Tibial artery (tissue), 4 donors: ENCODE measurements at regions not wholly inside any gene's neighbourhood (a gene's known extent, or its start where the extent isn't known, plus 50 kb on each side); places are given as distances from the start of the nearest gene placed in this dataset.

ENCODE experiments used
- DNase-seq, 2 donors: peaks; one replicate each; pipeline ENCODE4 v3.0.0-alpha.2; 2019
- H3K27ac ChIP-seq, 2 donors: fragments of 200-600 bp; sonication (generic) in 1 of 2; 1 replicate in 1 of 2; 2 replicates in 1 of 2; pipeline ENCODE4 v1.5.1; 2018 to 2019; ENCODE audit warnings: mild to moderate bottlenecking in 1 of 2
- H3K27me3 ChIP-seq, 2 donors: fragments of 200-600 bp; sonication (generic) in 1 of 2; one replicate each; pipeline versions ENCODE4 v1.5.1 to v1.6.0; 2016 to 2019
- H3K36me3 ChIP-seq, 3 donors: fragments of 200-600 bp; sonication (generic) in 2 of 3; one replicate each; pipeline ENCODE4 v1.5.1; 2016 to 2019; ENCODE audit warnings: mild to moderate bottlenecking in 2 of 3
- H3K4me1 ChIP-seq, 4 donors: fragments of 200-600 bp; sonication (generic) in 2 of 4; 1 replicate in 3 of 4; 2 replicates in 1 of 4; pipeline ENCODE4 v1.5.1; 2016 to 2019
- H3K4me3 ChIP-seq, 2 donors: fragments of 200-600 bp; sonication (generic) in 1 of 2; 1 replicate in 1 of 2; 2 replicates in 1 of 2; pipeline ENCODE4 v1.5.1; 2018 to 2019; ENCODE audit warnings: mild to moderate bottlenecking in 2 of 2
- H3K9me3 ChIP-seq, 3 donors: fragments of 200-600 bp; sonication (generic) in 1 of 3; one replicate each; pipeline ENCODE4 v1.5.1; 2016 to 2019
- intact Hi-C: fragments of 100-400 bp; cut with DNase I; formaldehyde crosslinking; loops from one replicate; pipeline ENCODE4 v1.15.0; 2023; ENCODE audit warnings: low total_unique reads
- TF ChIP-seq, protein P1 (sequence below), 2 experiments: fragments of 200-600 bp in 1 of 2; fragments of 450-650 bp in 1 of 2; IDR thresholded peaks; one replicate each; pipeline ENCODE4 v1.5.1; 2017 to 2019; ENCODE audit warnings: antibody characterized with exemption in 2 of 2, mild to moderate bottlenecking in 1 of 2, moderate library complexity in 1 of 2

DNA sequence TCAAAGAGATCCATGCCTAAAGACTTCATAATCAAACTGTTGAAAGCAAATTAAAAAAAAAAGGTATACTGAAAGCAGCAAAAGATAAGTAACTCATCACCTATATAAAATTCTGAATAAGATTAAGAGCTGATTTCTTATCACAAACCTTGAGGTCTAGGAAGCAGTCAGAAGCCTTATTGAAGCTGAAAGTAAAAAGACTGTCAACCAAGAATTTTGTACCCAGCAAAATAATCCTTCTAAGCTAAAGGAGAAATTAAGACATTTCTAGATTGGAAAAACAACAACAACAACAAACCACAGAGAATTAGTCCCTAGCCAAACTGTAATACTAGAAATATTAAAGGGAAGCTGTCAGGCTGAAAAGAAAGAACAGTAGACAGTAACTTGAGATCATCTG is 622.9 kb downstream of the PCDH7 start:
- Histone ChIP-seq H3K27ac (no peak overlapping the region), H3K4me1 (no peaks in the 10 kb centered on the region), H3K36me3 (no peaks in the 10 kb centered on the region), H3K27me3 (no peaks in the 10 kb centered on the region), H3K9me3 (peaks cover 0 to 16% (median 0%) of the 10 kb centered on the region in 3 donors), H3K4me3 (no peak overlapping the region)
- intact Hi-C loops = no loop called here
- TF ChIP-seq, protein P1, sequence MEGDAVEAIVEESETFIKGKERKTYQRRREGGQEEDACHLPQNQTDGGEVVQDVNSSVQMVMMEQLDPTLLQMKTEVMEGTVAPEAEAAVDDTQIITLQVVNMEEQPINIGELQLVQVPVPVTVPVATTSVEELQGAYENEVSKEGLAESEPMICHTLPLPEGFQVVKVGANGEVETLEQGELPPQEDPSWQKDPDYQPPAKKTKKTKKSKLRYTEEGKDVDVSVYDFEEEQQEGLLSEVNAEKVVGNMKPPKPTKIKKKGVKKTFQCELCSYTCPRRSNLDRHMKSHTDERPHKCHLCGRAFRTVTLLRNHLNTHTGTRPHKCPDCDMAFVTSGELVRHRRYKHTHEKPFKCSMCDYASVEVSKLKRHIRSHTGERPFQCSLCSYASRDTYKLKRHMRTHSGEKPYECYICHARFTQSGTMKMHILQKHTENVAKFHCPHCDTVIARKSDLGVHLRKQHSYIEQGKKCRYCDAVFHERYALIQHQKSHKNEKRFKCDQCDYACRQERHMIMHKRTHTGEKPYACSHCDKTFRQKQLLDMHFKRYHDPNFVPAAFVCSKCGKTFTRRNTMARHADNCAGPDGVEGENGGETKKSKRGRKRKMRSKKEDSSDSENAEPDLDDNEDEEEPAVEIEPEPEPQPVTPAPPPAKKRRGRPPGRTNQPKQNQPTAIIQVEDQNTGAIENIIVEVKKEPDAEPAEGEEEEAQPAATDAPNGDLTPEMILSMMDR (IDR thresholded peaks at IDR 0.05) = no peak
- no peak for DNase-seq

- H3K27ac ChIP-seq = no peak overlapping the region
- H3K9me3 ChIP-seq = no peaks in the 10 kb centered on the region
- H3K4me3 ChIP-seq = no peak overlapping the region
- intact Hi-C loops = no loop called here
- H3K27me3 ChIP-seq = no peaks in the 10 kb centered on the region
- DNase-seq = no peak
- H3K4me1 ChIP-seq = no peaks in the 10 kb centered on the region
- TF ChIP-seq, protein P1 (IDR thresholded peaks at IDR 0.05) = no peak
- no peaks in the 10 kb centered on the region for H3K36me3 ChIP-seq
Observed at GRCh38 chr4:31349907-31350306, 629.7 kb downstream of the PCDH7 start.

GRCh38 chr4:31351695-31352094 is 631.5 kb downstream of the PCDH7 start:
- Histone ChIP-seq H3K36me3 (no peaks in the 10 kb centered on the region), H3K27ac (no peak overlapping the region), H3K27me3 (no peaks in the 10 kb centered on the region), H3K4me3 (no peak overlapping the region), H3K4me1 (no peaks in the 10 kb centered on the region), H3K9me3 (no peaks in the 10 kb centered on the region)
- intact Hi-C loops = no loop called here
- TF ChIP-seq, protein P1 (IDR thresholded peaks at IDR 0.05) = no peak
- DNase-seq = no peak

DNA sequence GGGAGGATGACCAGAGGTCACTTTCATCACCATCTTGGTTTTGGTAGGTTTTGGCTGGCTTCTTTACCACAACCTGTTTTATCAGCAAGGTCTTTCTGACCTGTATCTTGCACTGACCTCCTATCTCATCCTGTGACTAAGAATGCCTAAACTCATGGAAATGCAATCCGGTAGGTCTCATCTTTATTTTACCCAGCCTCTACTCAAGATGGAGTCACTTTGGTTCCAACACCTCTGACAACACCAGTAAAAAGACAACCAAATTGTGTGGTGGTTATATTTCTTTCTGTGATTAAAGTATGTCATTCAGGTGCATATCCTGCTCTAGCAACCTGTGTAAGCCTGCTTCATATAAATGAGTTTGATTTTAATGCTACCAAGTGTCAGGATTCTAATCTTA is 636.7 kb downstream of the PCDH7 start:
- TF ChIP-seq, protein P1 (IDR thresholded peaks at IDR 0.05) = no peak
- H3K9me3 ChIP-seq = no peaks in the 10 kb centered on the region
- H3K27ac ChIP-seq = no peak overlapping the region
- no peak for DNase-seq
- no peak overlapping the region for H3K4me3 ChIP-seq
- H3K36me3 ChIP-seq = no peaks in the 10 kb centered on the region
- intact Hi-C loops = no loop called here
- no peaks in the 10 kb centered on the region for H3K27me3 ChIP-seq
- H3K4me1 ChIP-seq = no peaks in the 10 kb centered on the region

DNA sequence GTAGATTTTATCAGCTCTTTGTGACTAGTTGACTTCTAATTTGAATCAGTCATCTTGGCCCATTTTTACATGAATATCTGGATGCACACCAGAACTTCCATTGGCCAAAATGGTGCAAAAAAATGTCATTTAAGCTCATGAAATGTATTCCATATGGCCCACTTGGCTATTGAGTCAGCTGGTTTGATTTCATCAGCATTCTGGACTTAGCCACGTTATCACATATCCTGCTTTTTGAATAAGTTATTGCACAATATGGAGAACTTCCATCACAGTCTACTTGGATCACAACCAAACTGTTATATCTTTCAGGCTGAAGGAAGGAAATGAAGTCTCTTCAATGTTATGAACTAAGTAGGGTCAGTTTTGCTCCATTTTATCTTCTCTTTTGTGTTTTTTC is 640.6 kb downstream of the PCDH7 start:
- DNase-seq = no peak
- no peaks in the 10 kb centered on the region for H3K4me1 ChIP-seq
- TF ChIP-seq, protein P1 (IDR thresholded peaks at IDR 0.05) = no peak
- H3K4me3 ChIP-seq = no peak overlapping the region
- no peak overlapping the region for H3K27ac ChIP-seq
- no peaks in the 10 kb centered on the region for H3K27me3 ChIP-seq
- intact Hi-C loops = no loop called here
- no peaks in the 10 kb centered on the region for H3K9me3 ChIP-seq
- no peaks in the 10 kb centered on the region for H3K36me3 ChIP-seq

- no peaks in the 10 kb centered on the region for H3K9me3 ChIP-seq
- intact Hi-C loops = no loop called here
- no peak overlapping the region for H3K4me3 ChIP-seq
- no peak overlapping the region for H3K27ac ChIP-seq
- no peaks in the 10 kb centered on the region for H3K4me1 ChIP-seq
- no peak for DNase-seq
- TF ChIP-seq, protein P1 (IDR thresholded peaks at IDR 0.05) = no peak
- no peaks in the 10 kb centered on the region for H3K27me3 ChIP-seq
- H3K36me3 ChIP-seq = no peaks in the 10 kb centered on the region
Observed at GRCh38 chr4:31362756-31363155, 642.6 kb downstream of the PCDH7 start.
